ENCODE measurements at regions not wholly inside any gene's neighbourhood (a gene's known extent, or its start where the extent isn't known, plus 50 kb on each side); places are given as distances from the start of the nearest gene placed in this dataset.

- no peak overlapping the region for H3K4me3 ChIP-seq (ENCODE audit: insufficient read depth, low read length, poor library complexity, severe bottlenecking)
- no peaks in the 10 kb centered on the region for H3K9me3 ChIP-seq (ENCODE audit: insufficient read depth, low read length)
- no peak overlapping the region for H3K27ac ChIP-seq (ENCODE audit: low read depth, low read length)
- no peaks in the 10 kb centered on the region for H3K9me2 ChIP-seq (replicated peaks; ENCODE audit: insufficient read depth, low read length)
- no peaks in the 10 kb centered on the region for H3F3A ChIP-seq (ENCODE audit: insufficient read depth)
- no peaks in the 10 kb centered on the region for H3K79me2 ChIP-seq (ENCODE audit: insufficient read depth, low read length)
- no peak overlapping the region for H3K9ac ChIP-seq (ENCODE audit: low read length)
- H4K20me1 ChIP-seq (ENCODE audit: low read depth, low read length), result no peaks in the 10 kb centered on the region
- H3K4me2 ChIP-seq (ENCODE audit: low read depth, low read length, poor library complexity, severe bottlenecking), result no peak overlapping the region
- H2AFZ ChIP-seq (ENCODE audit: low read depth, low read length, severe bottlenecking), result no peak overlapping the region
- TF ChIP-seq CTCF (IDR thresholded peaks at IDR 0.05; ENCODE audit: insufficient read depth, low read length, poor library complexity, severe bottlenecking) (no peak), EZH2phosphoT487 (conservative IDR thresholded peaks at IDR 0.05; ENCODE audit: low read length) (no peak)
- no peaks in the 10 kb centered on the region for H3K27me3 ChIP-seq (ENCODE audit: low read length)
- H3K36me3 ChIP-seq (ENCODE audit: low read length), result no peaks in the 10 kb centered on the region
These were observed 460.6 kb downstream of the NAF1 start for GRCh38 chr4:162706051-162706450.

- no peaks in the 10 kb centered on the region for H3K79me2 ChIP-seq (ENCODE audit: insufficient read depth, low read length)
- no peak overlapping the region for H3K4me2 ChIP-seq (ENCODE audit: low read depth, low read length, poor library complexity, severe bottlenecking)
- no peak overlapping the region for H3K9ac ChIP-seq (ENCODE audit: low read length)
- no peaks in the 10 kb centered on the region for H3K36me3 ChIP-seq (ENCODE audit: low read length)
- no peaks in the 10 kb centered on the region for H3K9me2 ChIP-seq (replicated peaks; ENCODE audit: insufficient read depth, low read length)
- no peaks in the 10 kb centered on the region for H4K20me1 ChIP-seq (ENCODE audit: low read depth, low read length)
- no peak overlapping the region for H3K27ac ChIP-seq (ENCODE audit: low read depth, low read length)
- TF ChIP-seq EZH2phosphoT487 (conservative IDR thresholded peaks at IDR 0.05; ENCODE audit: low read length), result no peak
- TF ChIP-seq CTCF (IDR thresholded peaks at IDR 0.05; ENCODE audit: insufficient read depth, low read length, poor library complexity, severe bottlenecking), result no peak
- H3K9me3 ChIP-seq (ENCODE audit: insufficient read depth, low read length), result no peaks in the 10 kb centered on the region
- H3K27me3 ChIP-seq (ENCODE audit: low read length), result no peaks in the 10 kb centered on the region
- no peak overlapping the region for H3K4me3 ChIP-seq (ENCODE audit: insufficient read depth, low read length, poor library complexity, severe bottlenecking)
- no peaks in the 10 kb centered on the region for H3F3A ChIP-seq (ENCODE audit: insufficient read depth)
- H2AFZ ChIP-seq (ENCODE audit: low read depth, low read length, severe bottlenecking), result no peak overlapping the region
These were observed 461.4 kb downstream of the NAF1 start for GRCh38 chr4:162705130-162705803.

GRCh38 chr4:162700815-162701361, 465.8 kb downstream of the NAF1 start:
- Histone ChIP-seq H3K4me2 (ENCODE audit: low read depth, low read length, poor library complexity, severe bottlenecking) (no peak overlapping the region), H2AFZ (ENCODE audit: low read depth, low read length, severe bottlenecking) (no peak overlapping the region), H3K4me3 (ENCODE audit: insufficient read depth, low read length, poor library complexity, severe bottlenecking) (no peak overlapping the region), H3K9ac (ENCODE audit: low read length) (no peak overlapping the region), H4K20me1 (ENCODE audit: low read depth, low read length) (no peaks in the 10 kb centered on the region), H3K9me2 (replicated peaks; ENCODE audit: insufficient read depth, low read length) (no peaks in the 10 kb centered on the region), H3K9me3 (ENCODE audit: insufficient read depth, low read length) (no peaks in the 10 kb centered on the region), H3K79me2 (ENCODE audit: insufficient read depth, low read length) (no peaks in the 10 kb centered on the region), H3K27me3 (ENCODE audit: low read length) (no peaks in the 10 kb centered on the region), H3F3A (ENCODE audit: insufficient read depth) (no peaks in the 10 kb centered on the region), H3K27ac (ENCODE audit: low read depth, low read length) (no peak overlapping the region), H3K36me3 (ENCODE audit: low read length) (no peaks in the 10 kb centered on the region)
- no peak for TF ChIP-seq EZH2phosphoT487 (conservative IDR thresholded peaks at IDR 0.05; ENCODE audit: low read length)
- no peak for TF ChIP-seq CTCF (IDR thresholded peaks at IDR 0.05; ENCODE audit: insufficient read depth, low read length, poor library complexity, severe bottlenecking)

All from SU-DHL-6 (cell line).